Ishikawa (cell line): ENCODE measurements at regions not wholly inside any gene's neighbourhood (a gene's known extent, or its start where the extent isn't known, plus 50 kb on each side); places are given as distances from the start of the nearest gene placed in this dataset.

Experiments used
- CEBPB ChIP-seq: IDR thresholded peaks from 2 replicates; pipeline ENCODE4 v1.6.1; 2012
- CREB1 ChIP-seq: IDR thresholded peaks from 2 replicates; pipeline ENCODE4 v1.6.1; 2012; ENCODE audit warnings: low read depth
- EGR1 ChIP-seq: IDR thresholded peaks from 2 replicates; pipeline ENCODE4 v1.6.1; 2012
- EP300 ChIP-seq: IDR thresholded peaks from 2 replicates; pipeline ENCODE4 v1.6.1; 2012; ENCODE audit warnings: borderline replicate concordance
- FOXM1 ChIP-seq: IDR thresholded peaks from 2 replicates; pipeline ENCODE4 v1.6.1; 2012; ENCODE audit warnings: low read depth, borderline replicate concordance
- NFIC ChIP-seq: IDR thresholded peaks from 2 replicates; pipeline ENCODE4 v1.6.1; 2012
- RAD21 ChIP-seq: IDR thresholded peaks from 2 replicates; pipeline ENCODE4 v1.6.1; 2012; ENCODE audit warnings: low read depth
- REST ChIP-seq: IDR thresholded peaks from 2 replicates; pipeline ENCODE4 v1.6.1; 2012; ENCODE audit warnings: low read depth, mild to moderate bottlenecking
- TAF1 ChIP-seq: IDR thresholded peaks from 2 replicates; pipeline ENCODE4 v1.6.1; 2012; ENCODE audit warnings: low read depth, mild to moderate bottlenecking
- TCF12 ChIP-seq: IDR thresholded peaks from 2 replicates; pipeline ENCODE4 v1.6.1; 2012; ENCODE audit warnings: low read depth
- TEAD4 ChIP-seq: IDR thresholded peaks from 2 replicates; pipeline ENCODE4 v1.6.1; 2012
- YY1 ChIP-seq: IDR thresholded peaks from 2 replicates; pipeline ENCODE4 v1.6.1; 2012; ENCODE audit warnings: low read depth
- ZBTB7A ChIP-seq: IDR thresholded peaks from 2 replicates; pipeline ENCODE4 v1.6.1; 2012; ENCODE audit warnings: low read depth
- TF ChIP-seq, protein P1 (sequence below): IDR thresholded peaks from 2 replicates; pipeline ENCODE4 v1.6.1; 2012
- TF ChIP-seq, protein P2 (sequence below): IDR thresholded peaks from 2 replicates; pipeline ENCODE4 v1.6.1; 2012

GRCh38 chr4:1564535-1565375 lies 119.4 kb downstream of the FAM53A start:
- TF ChIP-seq RAD21: no peak
- no peak for TF ChIP-seq REST
- TF ChIP-seq EGR1: no peak
- no peak for TF ChIP-seq FOXM1
- TF ChIP-seq, protein P1, sequence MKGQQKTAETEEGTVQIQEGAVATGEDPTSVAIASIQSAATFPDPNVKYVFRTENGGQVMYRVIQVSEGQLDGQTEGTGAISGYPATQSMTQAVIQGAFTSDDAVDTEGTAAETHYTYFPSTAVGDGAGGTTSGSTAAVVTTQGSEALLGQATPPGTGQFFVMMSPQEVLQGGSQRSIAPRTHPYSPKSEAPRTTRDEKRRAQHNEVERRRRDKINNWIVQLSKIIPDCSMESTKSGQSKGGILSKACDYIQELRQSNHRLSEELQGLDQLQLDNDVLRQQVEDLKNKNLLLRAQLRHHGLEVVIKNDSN: no peak
- TF ChIP-seq TCF12: no peak

DNA sequence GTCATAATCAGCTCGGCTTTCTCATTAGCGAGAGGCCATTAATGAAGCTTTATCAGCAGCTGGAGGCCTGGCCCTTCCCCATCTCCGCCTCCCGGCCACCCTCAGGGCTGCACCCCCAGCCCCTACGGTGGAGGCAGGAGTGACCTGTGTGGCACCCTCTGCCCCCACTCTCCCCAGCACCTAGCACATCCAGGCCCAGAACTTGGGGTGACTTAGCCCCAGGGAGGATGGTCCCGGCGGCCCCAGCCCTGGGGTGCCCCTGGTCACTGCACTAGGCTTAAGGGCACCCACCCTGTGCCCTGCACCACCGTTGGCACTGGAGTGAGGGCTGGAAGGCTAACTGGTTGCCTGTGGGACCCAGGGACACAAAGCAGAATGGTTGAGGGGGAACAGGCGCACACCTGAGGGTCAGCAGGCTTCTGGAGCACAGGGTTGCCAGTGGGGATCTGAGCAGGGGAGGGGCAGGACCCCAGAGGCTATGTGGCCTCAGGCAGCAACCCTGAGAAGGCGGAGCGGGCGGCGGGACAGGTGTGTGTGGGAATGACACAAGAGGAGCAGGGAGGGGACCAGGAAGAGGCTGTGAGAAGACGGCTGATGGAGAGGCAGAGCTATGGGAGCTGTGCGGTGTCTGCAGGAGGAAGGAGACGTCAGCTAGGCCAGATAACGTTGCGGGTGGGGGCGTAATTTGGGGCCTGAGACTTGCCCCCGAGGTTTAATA lies 120.2 kb downstream of the FAM53A start:
- TF ChIP-seq TEAD4: no peak
- TF ChIP-seq CEBPB: no peak

DNA sequence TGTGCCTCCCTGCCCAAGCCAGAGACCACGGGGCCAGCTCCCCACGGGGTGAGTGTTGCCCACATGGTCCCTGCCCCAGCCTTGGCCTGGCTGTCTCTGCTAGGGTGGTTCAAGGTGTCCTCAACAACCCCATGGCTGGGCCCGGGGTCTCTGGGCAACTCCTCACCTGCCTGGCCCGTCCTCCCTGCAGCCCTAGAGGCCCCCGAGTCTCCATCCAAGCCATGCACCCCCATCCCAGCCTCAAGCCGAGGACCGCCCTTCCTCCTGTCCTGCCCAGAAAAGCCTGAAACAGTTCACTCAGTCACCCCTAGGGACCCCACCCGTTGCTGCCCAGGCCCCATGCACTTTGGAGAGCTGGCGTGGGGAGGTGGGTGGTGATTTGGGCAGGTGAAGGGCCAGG lies 120.9 kb downstream of the FAM53A start:
- TF ChIP-seq CREB1 (no peak), RAD21 (no peak), TCF12 (no peak), EP300 (no peak), ZBTB7A (no peak), NFIC (no peak)
- TF ChIP-seq, protein P1: no peak

- no peak for TF ChIP-seq FOXM1
- no peak for TF ChIP-seq TCF12
- no peak for TF ChIP-seq CEBPB
- no peak for TF ChIP-seq CREB1
- TF ChIP-seq NFIC: no peak
- TF ChIP-seq RAD21: no peak
These were observed 121.3 kb downstream of the FAM53A start for GRCh38 chr4:1562771-1563170.

DNA sequence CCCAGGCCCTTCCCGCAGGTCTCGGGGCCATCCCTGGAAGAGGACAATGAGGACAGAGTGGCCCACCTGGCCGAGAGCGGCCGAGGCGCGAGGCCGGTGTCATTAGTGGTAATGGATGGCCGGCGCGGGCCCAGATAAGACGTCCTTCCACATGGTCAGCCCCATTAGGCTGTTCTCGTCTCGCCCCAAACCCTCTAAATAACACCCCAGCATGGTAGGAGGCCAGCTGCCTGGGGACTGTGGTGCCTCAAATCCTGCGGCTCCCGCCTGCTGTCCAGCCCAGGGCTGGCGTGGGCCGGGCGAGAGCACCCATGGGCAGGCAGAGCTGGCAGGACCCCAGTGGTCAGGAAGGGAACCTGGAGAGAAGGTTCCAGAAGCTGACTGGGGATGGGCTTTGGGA lies 121.7 kb downstream of the FAM53A start:
- TF ChIP-seq, protein P2, sequence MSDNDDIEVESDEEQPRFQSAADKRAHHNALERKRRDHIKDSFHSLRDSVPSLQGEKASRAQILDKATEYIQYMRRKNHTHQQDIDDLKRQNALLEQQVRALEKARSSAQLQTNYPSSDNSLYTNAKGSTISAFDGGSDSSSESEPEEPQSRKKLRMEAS: no peak
- TF ChIP-seq EGR1 (no peak), REST (no peak), TAF1 (no peak), NFIC (no peak)

DNA sequence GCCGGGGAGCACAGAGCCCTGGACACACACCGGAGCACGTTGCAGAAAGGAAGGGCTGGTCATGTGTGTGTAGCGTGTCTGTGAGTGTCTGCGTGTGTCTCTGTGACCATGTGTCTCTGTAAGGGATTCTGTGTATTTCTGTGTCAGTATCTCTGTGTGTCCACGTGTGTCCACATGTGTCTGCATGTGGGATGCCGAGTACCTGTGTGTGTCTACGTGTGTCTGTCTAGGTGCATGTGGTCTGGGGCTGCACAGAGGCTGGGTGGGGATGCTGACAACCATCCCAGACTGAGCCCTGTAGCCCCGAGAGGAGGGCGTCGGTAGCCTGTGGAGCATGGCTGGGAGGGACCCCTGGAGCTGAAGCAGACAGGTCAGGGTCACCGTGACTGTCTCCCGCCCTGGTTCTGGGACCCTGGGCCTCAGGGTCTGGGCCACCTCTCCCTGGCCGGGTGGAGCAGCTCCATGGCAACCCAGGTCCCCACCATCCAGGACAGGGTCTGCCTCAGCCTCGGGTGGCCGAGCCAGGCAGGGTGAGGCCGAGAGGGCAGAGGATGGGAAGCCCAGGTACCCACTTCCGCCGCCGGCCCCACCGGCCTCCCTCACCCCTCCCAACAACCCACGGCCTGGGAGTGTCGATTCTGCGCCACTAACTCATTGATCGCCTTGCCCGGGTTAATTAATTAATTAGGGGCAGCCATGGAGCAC lies 122.7 kb downstream of the FAM53A start:
- TF ChIP-seq CEBPB: no peak
- TF ChIP-seq TAF1: no peak
- TF ChIP-seq, protein P2: no peak
- TF ChIP-seq RAD21: no peak
- TF ChIP-seq ZBTB7A: no peak
- no peak for TF ChIP-seq YY1
- no peak for TF ChIP-seq FOXM1
